IMR-90 (cell line): ENCODE measurements at regions not wholly inside any gene's neighbourhood (a gene's known extent, or its start where the extent isn't known, plus 50 kb on each side); places are given as distances from the start of the nearest gene placed in this dataset.

Experiments used
- ATAC-seq: fragments of 200-7000 bp; cut with Tn5 transposase; 2 replicates; pipeline ENCODE4 v1.9.1; 2020; ENCODE audit warnings: low read depth, mild to moderate bottlenecking, moderate library complexity
- BruUV-seq: library from RNA; stranded (reverse); fragments of 400-500 nt; replicated peaks from 2 replicates; lab custom pipeline; 2021; lab: Mats Ljungman, UMichigan
- CTCF ChIA-PET: fragments of 300-600 bp; formaldehyde crosslinking; extraction: SDS; loops from one replicate; lab custom pipeline; 2021; ENCODE audit warnings: antibody characterized with exemption; lab: Yijun Ruan, JAX
- POLR2A ChIA-PET: fragments of 300-600 bp; sonication (Branson Sonifier 250); formaldehyde crosslinking; loops from one replicate; lab custom pipeline; 2022; ENCODE audit warnings: antibody characterized with exemption; ENCODE audit not compliant: unreplicated experiment; lab: Charles Lee
- DNase-seq: peaks from one replicate; pipeline ENCODE4 v3.0.0; 2013
- H2AFZ ChIP-seq: replicated peaks from 2 replicates; pipeline ENCODE3; 2013; ENCODE audit warnings: low read length, mild to moderate bottlenecking; ENCODE audit not compliant: poor library complexity
- H2AK5ac ChIP-seq: 2 replicates; pipeline ENCODE4 v1.6.1; 2013; ENCODE audit warnings: low read depth, low read length, inconsistent platforms
- H2AK9ac ChIP-seq: replicated peaks from 2 replicates; pipeline ENCODE3; 2013; ENCODE audit warnings: mild to moderate bottlenecking, low read depth, low read length, moderate library complexity; ENCODE audit not compliant: poor library complexity
- H2BK120ac ChIP-seq: 2 replicates; pipeline ENCODE4 v1.6.1; 2013; ENCODE audit warnings: low read depth, low read length, inconsistent platforms
- H2BK15ac ChIP-seq: 3 replicates; pipeline ENCODE4 v1.6.1; 2013; ENCODE audit warnings: low read depth, low read length, inconsistent platforms
- H2BK20ac ChIP-seq: 2 replicates; pipeline ENCODE4 v1.6.1; 2013; ENCODE audit warnings: low read depth, mild to moderate bottlenecking, inconsistent platforms, low read length, moderate library complexity
- H2BK5ac ChIP-seq: 2 replicates; pipeline ENCODE4 v1.6.1; 2013; ENCODE audit warnings: mild to moderate bottlenecking, low read depth, low read length, inconsistent platforms; ENCODE audit not compliant: poor library complexity, severe bottlenecking
- H3K14ac ChIP-seq: replicated peaks from 2 replicates; pipeline ENCODE4 v1.6.1; 2013; ENCODE audit warnings: low read depth, low read length, inconsistent platforms
- H3K18ac ChIP-seq: 2 replicates; pipeline ENCODE4 v1.6.1; 2013; ENCODE audit warnings: low read depth, low read length, control low read depth
- H3K23ac ChIP-seq: 2 replicates; pipeline ENCODE4 v1.6.1; 2013; ENCODE audit warnings: low read depth, low read length, inconsistent platforms
- H3K27ac ChIP-seq: 2 replicates; pipeline ENCODE4 v1.5.1; 2013; ENCODE audit warnings: mild to moderate bottlenecking, control low read depth, low read length; ENCODE audit not compliant: insufficient read depth
- H3K27me3 ChIP-seq: 2 replicates; pipeline ENCODE4 v1.6.1; 2013; ENCODE audit warnings: low read length; ENCODE audit not compliant: control insufficient read depth, insufficient read depth
- H3K36me3 ChIP-seq: 2 replicates; pipeline ENCODE4 v1.6.1; 2013; ENCODE audit warnings: low read length, mixed read lengths; ENCODE audit not compliant: control insufficient read depth, insufficient read depth
- H3K4ac ChIP-seq: 2 replicates; pipeline ENCODE4 v1.6.1; 2013; ENCODE audit warnings: low read depth, low read length, inconsistent platforms
- H3K4me1 ChIP-seq: 2 replicates; pipeline ENCODE4 v1.6.1; 2013; ENCODE audit warnings: low read length, mixed read lengths; ENCODE audit not compliant: control insufficient read depth, insufficient read depth
- H3K4me2 ChIP-seq: 2 replicates; pipeline ENCODE4 v1.6.1; 2013; ENCODE audit warnings: low read depth, mild to moderate bottlenecking, control low read depth, low read length, moderate library complexity
- H3K4me3 ChIP-seq: 2 replicates; pipeline ENCODE4 v1.5.1; 2013; ENCODE audit warnings: low read depth, mild to moderate bottlenecking, control low read depth, low read length, moderate library complexity; ENCODE audit not compliant: insufficient read depth
- H3K56ac ChIP-seq: 2 replicates; pipeline ENCODE4 v1.6.1; 2013; ENCODE audit warnings: low read length, inconsistent platforms; ENCODE audit not compliant: insufficient read depth; ENCODE audit errors: extremely low read depth
- H3K79me1 ChIP-seq, 2 experiments: 2 replicates each; pipeline ENCODE4 v1.6.1; 2013; ENCODE audit warnings: low read length in 2 of 2, inconsistent platforms in 1 of 2, low read depth in 1 of 2
- H3K9ac ChIP-seq: 2 replicates; pipeline ENCODE4 v1.6.1; 2013; ENCODE audit warnings: low read depth, low read length, control low read depth
- H3K9me1 ChIP-seq: 2 replicates; pipeline ENCODE4 v1.6.1; 2013; ENCODE audit warnings: low read length, inconsistent platforms; ENCODE audit not compliant: insufficient read depth
- H3K9me3 ChIP-seq: 2 replicates; pipeline ENCODE4 v1.6.1; 2013; ENCODE audit warnings: low read length; ENCODE audit not compliant: control insufficient read depth, insufficient read depth
- H4K20me1 ChIP-seq: 2 replicates; pipeline ENCODE4 v1.6.1; 2013; ENCODE audit warnings: low read length, inconsistent platforms; ENCODE audit not compliant: insufficient read depth
- H4K5ac ChIP-seq: 2 replicates; pipeline ENCODE4 v1.6.1; 2013; ENCODE audit warnings: mild to moderate bottlenecking, low read depth, low read length, control low read depth
- H4K8ac ChIP-seq, 2 experiments: 2 replicates each; pipeline ENCODE4 v1.6.1; 2013; ENCODE audit warnings: low read depth in 2 of 2, low read length in 2 of 2, control low read depth in 1 of 2, inconsistent platforms in 1 of 2
- H4K91ac ChIP-seq: 2 replicates; pipeline ENCODE4 v1.6.1; 2013; ENCODE audit warnings: low read depth, low read length, inconsistent platforms; ENCODE audit not compliant: insufficient read depth
- BHLHE40 ChIP-seq: fragments of 150-350 bp; IDR thresholded peaks from 2 replicates; pipeline ENCODE4 v1.6.1; 2016; ENCODE audit warnings: mild to moderate bottlenecking, low read depth, low read length
- CEBPB ChIP-seq: IDR thresholded peaks from 2 replicates; pipeline ENCODE4 v1.6.1; 2012; ENCODE audit warnings: low read depth, low read length, improper control_type of control experiment
- CHD1 ChIP-seq: IDR thresholded peaks from 2 replicates; pipeline ENCODE4 v1.6.1; 2012; ENCODE audit warnings: low read depth, low read length, improper control_type of control experiment
- CTCF ChIP-seq: conservative IDR thresholded peaks from 2 replicates; pipeline ENCODE4 v1.5.1; 2012; ENCODE audit warnings: mild to moderate bottlenecking, low read depth, low read length, improper control_type of control experiment
- ELK1 ChIP-seq: fragments of 150-350 bp; IDR thresholded peaks from 2 replicates; pipeline ENCODE4 v1.6.1; 2016; ENCODE audit warnings: low read depth, mild to moderate bottlenecking, low read length, moderate library complexity, borderline replicate concordance
- FOS ChIP-seq: fragments of 150-350 bp; IDR thresholded peaks from 2 replicates; pipeline ENCODE4 v1.6.1; 2016; ENCODE audit warnings: low read depth, low read length
- MAFK ChIP-seq: IDR thresholded peaks from 2 replicates; pipeline ENCODE4 v1.6.1; 2012; ENCODE audit warnings: low read depth, low read length, improper control_type of control experiment
- MAZ ChIP-seq: IDR thresholded peaks from 2 replicates; pipeline ENCODE4 v1.6.1; 2012; ENCODE audit warnings: low read depth, mild to moderate bottlenecking, low read length, improper control_type of control experiment, moderate library complexity, borderline replicate concordance
- MXI1 ChIP-seq: IDR thresholded peaks from 2 replicates; pipeline ENCODE4 v1.6.1; 2012; ENCODE audit warnings: low read depth, mild to moderate bottlenecking, low read length, moderate library complexity, borderline replicate concordance
- NFE2L2 ChIP-seq: fragments of 150-350 bp; IDR thresholded peaks from 2 replicates; pipeline ENCODE4 v1.6.1; 2016; ENCODE audit warnings: low read depth, mild to moderate bottlenecking, low read length
- POLR2A ChIP-seq: IDR thresholded peaks from 2 replicates; pipeline ENCODE4 v1.6.1; 2012; ENCODE audit warnings: mild to moderate bottlenecking, low read depth, low read length
- RAD21 ChIP-seq: IDR thresholded peaks from 2 replicates; pipeline ENCODE4 v1.6.1; 2012; ENCODE audit warnings: low read length, improper control_type of control experiment
- RFX5 ChIP-seq: IDR thresholded peaks from 2 replicates; pipeline ENCODE4 v1.8.0; 2012; ENCODE audit warnings: low read depth, mild to moderate bottlenecking, low read length, moderate library complexity
- SMC3 ChIP-seq: fragments of 150-350 bp; IDR thresholded peaks from 2 replicates; pipeline ENCODE4 v1.6.1; 2016; ENCODE audit warnings: low read depth, mild to moderate bottlenecking, antibody characterized with exemption, low read length, moderate library complexity
- USF2 ChIP-seq: fragments of 150-350 bp; IDR thresholded peaks from 2 replicates; pipeline ENCODE4 v1.6.1; 2017; ENCODE audit warnings: mild to moderate bottlenecking, antibody characterized with exemption, low read length, low read depth
- WGBS, 2 experiments: methylation state at CpG; one replicate each; pipeline versions ENCODE4 v1.1.5 to v1.1.7; 2013; ENCODE audit warnings: missing lambda C conversion rate in 2 of 2; ENCODE audit not compliant: insufficient read length in 1 of 2; ENCODE audit errors: extremely low coverage in 2 of 2; 5-methylcytosine and 5-hydroxymethylcytosine counted together
- dilution Hi-C: fragments of 300-500 bp; cut with HindIII; formaldehyde crosslinking; loops from one replicate; pipeline ENCODE4 v1.14.3; 2018; ENCODE audit warnings: low sequenced_read_pairs; ENCODE audit not compliant: unreplicated experiment
- in situ Hi-C: fragments of 300-500 bp; cut with MboI; formaldehyde crosslinking; loops from 3 replicates; pipeline ENCODE4 v1.14.3; 2019; ENCODE audit warnings: low sequenced_read_pairs, inconsistent platforms, mixed read lengths
- intact Hi-C: fragments of 100-400 bp; cut with micrococcal nuclease; formaldehyde crosslinking; loops from 2 replicates; pipeline ENCODE4 v1.10.0; 2022

- no peaks in the 10 kb centered on the region for H3K79me1 ChIP-seq
- DNase-seq, result no peak
- no peak overlapping the region for H4K5ac ChIP-seq
- H3K4me2 ChIP-seq, result no peak overlapping the region
- no peak overlapping the region for H2AFZ ChIP-seq
- H3K4ac ChIP-seq, result no peak overlapping the region
- H3K18ac ChIP-seq, result no peak overlapping the region
- ChIA-PET POLR2A (no interaction called here), CTCF (no interaction called here)
- no peak overlapping the region for H2BK5ac ChIP-seq
- H3K23ac ChIP-seq, result no peak overlapping the region
- in situ Hi-C loops (no loop called here), dilution Hi-C loops (no loop called here), intact Hi-C loops (no loop called here)
- H2BK120ac ChIP-seq, result no peak overlapping the region
- H3K36me3 ChIP-seq, result no peaks in the 10 kb centered on the region
- no peak overlapping the region for H2AK9ac ChIP-seq
- H3K4me1 ChIP-seq, result no peaks in the 10 kb centered on the region
- no peak overlapping the region for H4K91ac ChIP-seq
- no peak overlapping the region for H3K27ac ChIP-seq
- H3K9me3 ChIP-seq, result no peaks in the 10 kb centered on the region
- BruUV-seq, result no TSS peak
- no peaks in the 10 kb centered on the region for H3K9me1 ChIP-seq
- ATAC-seq, result no peak
- WGBS, 2 experiments, result 50% methylated on average over 2 of the region's 5 CpGs; no CpG with 5 or more reads in 1 of the 2 experiments
- H3K27me3 ChIP-seq, result peaks cover 18% of the 10 kb centered on the region
- no peak overlapping the region for H3K56ac ChIP-seq
- H3K9ac ChIP-seq, result no peak overlapping the region
- no peak overlapping the region for H2AK5ac ChIP-seq
- no peak overlapping the region for H3K4me3 ChIP-seq
- no peak overlapping the region for H2BK20ac ChIP-seq
- H4K20me1 ChIP-seq, result no peaks in the 10 kb centered on the region
- no peak overlapping the region for H2BK15ac ChIP-seq
- H3K14ac ChIP-seq, result no peak overlapping the region
- no peak overlapping the region for H4K8ac ChIP-seq
- TF ChIP-seq RAD21, result no peak
- no peak for TF ChIP-seq CTCF
- TF ChIP-seq FOS, result no peak
- no peak for TF ChIP-seq NFE2L2
- no peak for TF ChIP-seq RFX5
- TF ChIP-seq SMC3, result no peak
- TF ChIP-seq ELK1, result no peak
- no peak for TF ChIP-seq MXI1
- no peak for TF ChIP-seq CHD1
- no peak for TF ChIP-seq BHLHE40
- no peak for TF ChIP-seq MAFK
- no peak for TF ChIP-seq POLR2A
- TF ChIP-seq USF2, result no peak
- no peak for TF ChIP-seq CEBPB
- no peak for TF ChIP-seq MAZ
Observed at GRCh38 chr21:34307991-34308532, 55.7 kb upstream of the KCNE2 start.
